GM12874 (cell line): ENCODE measurements at regions not wholly inside any gene's neighbourhood (a gene's known extent, or its start where the extent isn't known, plus 50 kb on each side); places are given as distances from the start of the nearest gene placed in this dataset.

Experiments
- TF ChIP-seq, protein P1 (sequence below): IDR thresholded peaks from 2 replicates; pipeline ENCODE4 v1.5.1; 2011; ENCODE audit warnings: low read depth, mild to moderate bottlenecking, control low read depth, low read length, moderate library complexity; ENCODE audit not compliant: insufficient read depth

DNA sequence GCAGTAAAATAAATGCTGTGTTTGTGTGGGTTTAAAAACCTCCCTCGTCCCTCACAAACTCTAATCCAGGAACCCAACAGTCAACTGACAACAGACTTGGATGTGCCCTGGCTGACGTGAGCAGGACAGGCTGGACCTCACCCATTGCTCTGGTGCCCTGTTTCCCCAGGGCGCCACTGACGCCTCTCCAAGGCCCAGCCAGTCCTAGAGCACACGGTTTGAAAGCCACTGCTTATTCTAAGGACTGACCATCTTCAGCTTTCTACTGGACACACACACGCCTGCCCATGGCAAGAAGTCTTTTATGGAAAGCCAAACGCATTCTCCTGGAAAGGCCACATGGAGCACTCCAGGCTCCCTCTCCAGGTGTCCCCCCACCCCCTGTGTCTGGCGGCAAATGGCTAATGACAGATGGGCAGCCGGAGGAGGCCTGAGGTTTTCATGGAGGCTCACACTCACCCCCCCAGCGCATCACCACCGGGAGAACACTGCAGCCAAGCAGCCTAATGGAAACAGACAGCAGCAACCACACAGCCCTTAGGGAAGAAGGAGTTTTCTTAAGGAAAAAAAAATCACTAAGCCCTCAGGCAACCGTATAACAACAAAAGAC, 319.2 kb downstream of the SOX9 start:
- TF ChIP-seq, protein P1, sequence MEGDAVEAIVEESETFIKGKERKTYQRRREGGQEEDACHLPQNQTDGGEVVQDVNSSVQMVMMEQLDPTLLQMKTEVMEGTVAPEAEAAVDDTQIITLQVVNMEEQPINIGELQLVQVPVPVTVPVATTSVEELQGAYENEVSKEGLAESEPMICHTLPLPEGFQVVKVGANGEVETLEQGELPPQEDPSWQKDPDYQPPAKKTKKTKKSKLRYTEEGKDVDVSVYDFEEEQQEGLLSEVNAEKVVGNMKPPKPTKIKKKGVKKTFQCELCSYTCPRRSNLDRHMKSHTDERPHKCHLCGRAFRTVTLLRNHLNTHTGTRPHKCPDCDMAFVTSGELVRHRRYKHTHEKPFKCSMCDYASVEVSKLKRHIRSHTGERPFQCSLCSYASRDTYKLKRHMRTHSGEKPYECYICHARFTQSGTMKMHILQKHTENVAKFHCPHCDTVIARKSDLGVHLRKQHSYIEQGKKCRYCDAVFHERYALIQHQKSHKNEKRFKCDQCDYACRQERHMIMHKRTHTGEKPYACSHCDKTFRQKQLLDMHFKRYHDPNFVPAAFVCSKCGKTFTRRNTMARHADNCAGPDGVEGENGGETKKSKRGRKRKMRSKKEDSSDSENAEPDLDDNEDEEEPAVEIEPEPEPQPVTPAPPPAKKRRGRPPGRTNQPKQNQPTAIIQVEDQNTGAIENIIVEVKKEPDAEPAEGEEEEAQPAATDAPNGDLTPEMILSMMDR = no peak

DNA sequence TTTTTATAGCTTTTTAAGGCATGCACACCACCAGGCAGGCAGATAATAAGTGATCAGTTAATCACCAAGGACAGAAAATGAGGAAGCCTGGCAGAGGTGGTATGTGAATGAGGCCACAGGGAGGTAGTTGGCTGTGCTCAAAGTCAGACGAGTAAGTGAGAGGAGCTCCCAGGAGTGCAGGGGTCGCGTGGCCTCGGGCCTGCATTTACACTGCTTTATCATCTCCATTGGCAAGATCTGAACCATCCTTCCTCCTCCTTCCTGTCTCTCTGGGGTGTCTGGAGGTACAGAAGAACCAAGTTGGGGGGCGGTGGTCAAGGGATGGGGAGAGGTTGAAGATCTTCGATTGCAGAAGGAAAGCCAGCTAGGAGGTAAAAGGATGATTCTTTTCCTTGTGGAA, 320.1 kb downstream of the SOX9 start:
- TF ChIP-seq, protein P1 = no peak

DNA sequence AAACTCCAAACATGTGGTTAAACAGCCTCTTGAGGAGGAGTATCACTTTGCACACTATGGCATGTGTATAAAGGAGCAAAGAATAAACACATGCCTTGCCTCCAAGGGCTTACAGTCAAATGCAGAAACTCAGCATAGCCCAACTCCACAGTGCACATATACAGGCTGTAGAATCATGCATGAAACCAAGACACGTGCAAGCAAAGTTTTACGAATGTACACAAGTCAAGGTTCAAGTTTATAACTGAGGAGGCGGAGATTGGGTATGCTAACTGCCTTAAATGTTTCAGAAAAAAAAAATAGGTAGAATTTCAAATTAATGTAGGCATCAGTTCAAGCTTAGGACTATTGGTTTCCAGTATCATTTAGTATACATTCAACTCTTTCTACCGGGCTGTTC, 321.1 kb downstream of the SOX9 start:
- TF ChIP-seq, protein P1 = no peak

DNA sequence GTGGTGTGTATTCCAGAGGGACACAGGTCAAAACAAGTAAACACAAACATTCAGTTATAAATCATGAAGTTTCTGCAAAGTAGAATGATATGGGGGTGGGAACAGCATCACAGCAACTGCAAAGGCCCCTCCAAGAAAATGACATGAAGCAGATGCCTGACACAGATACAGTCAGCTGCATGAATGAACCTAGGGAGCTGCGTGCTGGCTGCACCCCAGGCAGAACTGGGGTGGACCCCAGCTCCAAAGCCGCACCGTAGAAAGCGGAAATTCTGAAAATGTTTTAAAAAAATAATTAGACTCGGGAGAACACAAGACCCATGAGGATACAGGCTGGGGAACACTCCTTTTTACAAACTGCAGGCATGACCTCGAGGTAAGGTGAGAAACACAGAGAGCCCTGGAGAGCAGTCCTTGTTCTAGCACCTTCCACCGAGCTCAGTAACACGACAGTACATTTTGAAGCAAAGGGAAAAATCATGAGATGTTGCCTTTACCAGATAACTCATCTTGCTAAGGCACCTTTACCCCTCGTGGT, 323.8 kb downstream of the SOX9 start:
- TF ChIP-seq, protein P1 = no peak

DNA sequence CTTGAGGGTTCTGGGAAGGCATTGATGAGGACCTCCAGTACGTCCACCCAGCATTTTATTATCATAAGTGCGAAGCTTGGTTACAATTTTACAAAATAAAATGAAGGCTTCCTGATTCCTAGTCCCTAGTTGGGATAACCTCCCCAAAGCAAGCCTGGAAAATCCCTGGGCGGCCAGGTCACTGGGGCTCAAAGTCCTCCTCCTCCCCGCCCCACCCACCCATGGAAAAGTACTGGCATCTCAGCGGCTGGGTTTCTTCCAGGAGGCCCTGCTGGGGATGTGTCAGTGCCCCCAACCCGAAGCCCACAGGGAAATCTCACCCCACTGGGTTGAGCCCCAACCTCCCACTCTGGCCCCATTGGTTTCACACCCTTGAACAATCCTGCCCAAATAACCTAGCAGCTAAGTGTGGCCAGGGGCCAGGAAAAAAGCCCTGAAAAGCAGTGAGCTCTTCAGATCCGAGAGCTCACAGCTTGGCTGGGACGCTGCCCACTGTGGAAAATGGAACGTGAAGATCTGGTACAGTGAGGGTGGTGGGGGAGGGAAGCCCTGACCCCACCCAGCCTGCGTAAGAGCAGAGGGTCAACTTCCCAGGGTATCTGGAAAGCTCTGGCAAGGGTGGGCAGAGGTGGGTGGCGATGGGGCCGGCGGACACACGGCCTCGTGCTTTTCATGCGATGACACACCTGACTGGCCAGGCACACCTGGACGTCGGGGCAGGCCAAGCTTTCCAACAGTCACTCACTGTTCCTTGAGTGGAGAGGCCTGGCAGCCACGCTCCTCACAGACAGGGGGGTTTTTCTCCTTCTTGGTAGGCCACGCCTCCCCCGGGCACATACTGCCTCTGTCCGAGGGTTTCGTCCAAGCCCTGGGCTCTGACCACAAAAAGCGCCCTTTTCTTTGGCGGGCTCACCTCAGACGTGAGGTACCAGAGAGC, 324.5 kb downstream of the SOX9 start:
- TF ChIP-seq, protein P1 = no peak

DNA sequence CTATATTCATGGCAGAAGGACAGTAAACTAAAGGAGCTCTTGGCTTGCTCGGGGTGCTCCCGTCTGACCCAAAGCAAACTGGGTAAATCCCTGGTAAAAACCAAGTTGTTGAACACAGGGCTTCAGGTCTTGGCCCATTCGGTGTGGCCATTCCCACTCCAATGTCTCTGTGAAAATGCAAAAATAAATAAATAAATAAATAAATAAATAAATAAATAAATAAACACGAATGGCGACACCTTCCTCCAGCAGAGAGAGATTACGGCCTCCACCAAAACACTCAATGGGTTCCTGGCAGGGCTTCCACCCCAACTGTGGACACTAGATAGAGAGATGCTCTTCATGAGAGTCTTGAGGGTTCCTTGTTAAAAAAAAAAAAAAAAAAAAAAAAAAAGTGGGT, 325.3 kb downstream of the SOX9 start:
- TF ChIP-seq, protein P1 = no peak

DNA sequence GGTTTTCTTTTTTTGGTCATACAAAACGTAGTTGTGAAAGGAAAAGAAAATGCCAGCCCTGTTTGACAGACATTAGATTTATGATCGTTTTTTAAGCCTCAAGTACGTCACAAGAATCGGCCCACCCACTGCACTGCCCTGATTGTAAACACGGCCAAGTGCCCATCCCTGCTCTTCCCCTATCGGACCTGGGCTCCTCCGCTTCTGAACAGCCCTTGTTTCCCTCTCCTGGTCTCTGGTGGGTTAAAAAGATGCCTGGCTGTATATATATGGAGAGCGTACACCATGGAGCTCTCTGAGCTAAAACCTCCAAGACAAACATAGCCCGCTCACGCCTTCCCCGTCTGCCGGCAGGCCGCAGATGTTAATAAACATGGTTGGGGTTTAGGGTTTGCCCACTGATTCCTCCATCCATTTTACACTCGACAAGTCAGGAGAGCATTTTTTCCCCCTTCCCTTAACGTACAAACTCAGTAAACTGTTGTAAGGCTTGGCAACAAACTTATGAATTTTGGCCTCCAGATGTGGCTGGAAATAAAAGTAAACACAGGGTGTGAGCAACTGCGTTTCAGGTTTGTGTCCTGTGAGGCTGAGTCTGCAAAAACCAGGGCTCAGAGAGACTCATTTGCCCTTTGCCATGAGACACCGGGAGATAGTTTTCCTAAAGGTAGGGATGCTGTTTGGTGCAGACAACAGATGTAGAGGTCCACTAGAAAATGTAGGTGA, 325.9 kb downstream of the SOX9 start:
- TF ChIP-seq, protein P1 = no peak
